Dendritic cell treated with granulocyte-macrophage colony-stimulating factor and Interleukin-4, amounts not matched to agents 40 ng/mL and 50 ng/mL, for 4 days (primary cell): ENCODE measurements at regions not wholly inside any gene's neighbourhood (a gene's known extent, or its start where the extent isn't known, plus 50 kb on each side); places are given as distances from the start of the nearest gene placed in this dataset.
"Not testable (repeated sequence)": the region's sequence is repeated elsewhere in the genome, so short reads cannot be mapped to it uniquely, and the experiment has no call there.

Source experiments
- H3K27ac Mint-ChIP-seq: one replicate; pipeline ENCODE4 v1.8.0; 2022; ENCODE audit warnings: mild to moderate bottlenecking, mixed read lengths
- H3K27me3 Mint-ChIP-seq: one replicate; pipeline ENCODE4 v1.8.0; 2022; ENCODE audit warnings: mild to moderate bottlenecking, mixed read lengths
- H3K36me3 Mint-ChIP-seq: one replicate; pipeline ENCODE4 v1.8.0; 2022; ENCODE audit warnings: low read depth, mixed read lengths
- H3K4me1 Mint-ChIP-seq: one replicate; pipeline ENCODE4 v1.8.0; 2022; ENCODE audit warnings: low read depth, mixed read lengths
- H3K4me3 Mint-ChIP-seq: one replicate; pipeline ENCODE4 v1.8.0; 2022; ENCODE audit warnings: mild to moderate bottlenecking, moderate library complexity, mixed read lengths
- H3K9me3 Mint-ChIP-seq: one replicate; pipeline ENCODE4 v1.8.0; 2022; ENCODE audit warnings: mixed read lengths
- intact Hi-C: fragments of 100-400 bp; cut with micrococcal nuclease; formaldehyde crosslinking; loops from one replicate; pipeline ENCODE4 v1.15.0; 2022

DNA sequence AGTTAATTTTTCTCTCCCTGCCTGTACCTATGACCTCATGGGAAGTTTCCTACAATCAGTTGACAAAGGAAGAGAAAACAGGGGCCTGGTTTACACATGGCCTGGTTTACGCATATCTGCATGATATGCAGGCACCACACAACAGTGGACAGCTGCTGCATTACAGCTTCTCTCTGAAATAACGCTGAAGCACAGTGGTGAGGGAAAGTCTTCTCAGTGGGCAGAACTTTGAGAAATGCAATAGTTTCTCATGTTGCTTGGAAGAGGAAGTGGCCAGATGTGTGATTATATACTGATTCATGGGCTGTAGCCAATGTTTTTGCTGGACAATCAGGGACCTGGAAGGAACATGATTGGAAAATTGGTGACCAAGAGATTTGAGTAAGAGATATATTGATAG, 324.1 kb upstream of the GOT2 start:
- Mint-ChIP-seq H3K27ac (no peak overlapping the region), H3K9me3 (no peaks in the 10 kb centered on the region), H3K36me3 (no peaks in the 10 kb centered on the region), H3K4me1 (peaks cover 19% of the 10 kb centered on the region), H3K4me3 (no peak overlapping the region), H3K27me3 (no peaks in the 10 kb centered on the region)
- intact Hi-C loops, result no loop called here

DNA sequence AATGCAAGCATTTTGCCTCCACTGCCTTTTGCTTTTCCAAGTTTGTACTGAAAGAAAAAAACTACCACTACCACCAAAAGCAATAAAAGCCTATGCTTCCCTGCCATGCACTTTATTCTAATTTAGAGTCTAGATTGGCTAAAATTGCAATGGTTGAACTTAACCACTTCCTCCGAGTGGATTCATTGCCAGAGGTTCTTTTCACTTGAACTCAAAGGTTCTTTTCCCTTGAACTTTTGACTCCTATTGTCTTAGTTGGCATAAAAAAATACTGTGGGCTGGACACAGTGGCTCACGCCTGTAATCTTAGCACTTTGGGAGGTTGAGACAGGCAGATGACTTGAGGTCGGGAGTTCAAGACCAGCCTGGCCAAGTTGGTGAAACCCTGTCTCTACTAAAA, 319.8 kb upstream of the GOT2 start:
- Mint-ChIP-seq H3K4me1 (peaks cover 14% of the 10 kb centered on the region), H3K4me3 (no peak overlapping the region), H3K9me3 (no peaks in the 10 kb centered on the region), H3K27me3 (no peaks in the 10 kb centered on the region), H3K27ac (no peak overlapping the region), H3K36me3 (no peaks in the 10 kb centered on the region)
- intact Hi-C loops, result no loop called here

DNA sequence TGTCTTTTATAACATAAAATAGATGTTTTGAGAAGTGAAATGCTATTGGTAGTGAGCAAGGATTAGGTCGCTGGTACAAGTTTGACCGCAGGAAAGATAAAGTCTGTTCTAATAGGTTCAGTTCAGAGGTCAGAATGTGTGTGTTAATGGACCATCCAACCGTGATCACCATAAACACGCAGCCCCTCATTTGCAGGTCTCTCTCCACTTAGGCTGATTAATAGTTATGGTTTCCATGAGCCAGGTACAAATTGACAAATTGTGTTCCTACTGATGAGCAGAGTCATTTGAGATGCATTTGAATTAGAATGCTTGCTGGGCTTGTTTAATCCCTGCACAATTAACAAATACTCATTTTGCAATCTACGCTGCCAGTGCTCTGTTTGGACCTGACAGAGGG, 318.1 kb upstream of the GOT2 start:
- no peaks in the 10 kb centered on the region for H3K27me3 Mint-ChIP-seq
- intact Hi-C loops, result no loop called here
- peaks cover 1% of the 10 kb centered on the region for H3K4me1 Mint-ChIP-seq
- H3K27ac Mint-ChIP-seq, result no peak overlapping the region
- no peaks in the 10 kb centered on the region for H3K36me3 Mint-ChIP-seq
- no peaks in the 10 kb centered on the region for H3K9me3 Mint-ChIP-seq
- no peak overlapping the region for H3K4me3 Mint-ChIP-seq

- Mint-ChIP-seq H3K27me3 (no peaks in the 10 kb centered on the region), H3K9me3 (no peaks in the 10 kb centered on the region), H3K27ac (no peak overlapping the region), H3K4me1 (peaks cover 9% of the 10 kb centered on the region), H3K36me3 (no peaks in the 10 kb centered on the region), H3K4me3 (no peak overlapping the region)
- intact Hi-C loops, result no loop called here
These were observed 314.8 kb upstream of the GOT2 start for GRCh38 chr16:59048876-59049275.

GRCh38 chr16:59047114-59047513, 313.0 kb upstream of the GOT2 start:
- Mint-ChIP-seq H3K9me3 (no peaks in the 10 kb centered on the region), H3K36me3 (no peaks in the 10 kb centered on the region), H3K4me3 (no peak overlapping the region), H3K4me1 (peaks cover 18% of the 10 kb centered on the region), H3K27me3 (no peaks in the 10 kb centered on the region), H3K27ac (no peak overlapping the region)
- intact Hi-C loops, result no loop called here

- intact Hi-C loops, result no loop called here
- Mint-ChIP-seq H3K27me3 (no peaks in the 10 kb centered on the region), H3K9me3 (no peaks in the 10 kb centered on the region), H3K36me3 (no peaks in the 10 kb centered on the region), H3K4me1 (peaks cover 24% of the 10 kb centered on the region), H3K4me3 (no peak overlapping the region), H3K27ac (no peak overlapping the region)
These were observed 312.2 kb upstream of the GOT2 start for GRCh38 chr16:59046335-59046734.

- Mint-ChIP-seq H3K27ac (no peak overlapping the region), H3K36me3 (no peaks in the 10 kb centered on the region), H3K27me3 (no peaks in the 10 kb centered on the region), H3K9me3 (no peaks in the 10 kb centered on the region), H3K4me3 (no peak overlapping the region), H3K4me1 (peaks cover 24% of the 10 kb centered on the region)
- intact Hi-C loops, result no loop called here
These were observed 311.4 kb upstream of the GOT2 start for GRCh38 chr16:59045501-59045900.

GRCh38 chr16:59044616-59045015, 310.5 kb upstream of the GOT2 start:
- no peak overlapping the region for H3K4me3 Mint-ChIP-seq
- H3K4me1 Mint-ChIP-seq, result peaks cover 26% of the 10 kb centered on the region
- intact Hi-C loops, result no loop called here
- no peaks in the 10 kb centered on the region for H3K36me3 Mint-ChIP-seq
- H3K9me3 Mint-ChIP-seq, result no peaks in the 10 kb centered on the region
- no peak overlapping the region for H3K27ac Mint-ChIP-seq
- no peaks in the 10 kb centered on the region for H3K27me3 Mint-ChIP-seq

- Mint-ChIP-seq H3K9me3 (no peaks in the 10 kb centered on the region), H3K27me3 (no peaks in the 10 kb centered on the region), H3K4me3 (no peak overlapping the region), H3K4me1 (peaks cover 32% of the 10 kb centered on the region), H3K36me3 (no peaks in the 10 kb centered on the region), H3K27ac (no peak overlapping the region)
- intact Hi-C loops, result no loop called here
These were observed 308.2 kb upstream of the GOT2 start for GRCh38 chr16:59042301-59042700.

GRCh38 chr16:59039066-59039720, 305.1 kb upstream of the GOT2 start:
- intact Hi-C loops, result no loop called here
- peaks cover 23% of the 10 kb centered on the region for H3K4me1 Mint-ChIP-seq
- no peaks in the 10 kb centered on the region for H3K27me3 Mint-ChIP-seq
- no peak overlapping the region for H3K27ac Mint-ChIP-seq
- H3K4me3 Mint-ChIP-seq, result no peak overlapping the region
- H3K36me3 Mint-ChIP-seq, result no peaks in the 10 kb centered on the region
- peaks cover 15% of the 10 kb centered on the region for H3K9me3 Mint-ChIP-seq

GRCh38 chr16:59030923-59031485, 296.9 kb upstream of the GOT2 start:
- Mint-ChIP-seq H3K27me3 (no peaks in the 10 kb centered on the region), H3K27ac (no peak overlapping the region), H3K4me3 (no peak overlapping the region), H3K9me3 (peaks cover 15% of the 10 kb centered on the region), H3K4me1 (no peaks in the 10 kb centered on the region), H3K36me3 (no peaks in the 10 kb centered on the region)
- intact Hi-C loops, result no loop called here

GRCh38 chr16:59021751-59022150, 287.6 kb upstream of the GOT2 start:
- Mint-ChIP-seq H3K9me3 (peaks cover 20% of the 10 kb centered on the region), H3K36me3 (no peaks in the 10 kb centered on the region), H3K27me3 (no peaks in the 10 kb centered on the region), H3K27ac (no peak overlapping the region), H3K4me3 (no peak overlapping the region), H3K4me1 (no peaks in the 10 kb centered on the region)
- intact Hi-C loops, result no loop called here

- no peak overlapping the region for H3K4me3 Mint-ChIP-seq
- intact Hi-C loops, result no loop called here
- H3K36me3 Mint-ChIP-seq, result no peaks in the 10 kb centered on the region
- no peaks in the 10 kb centered on the region for H3K4me1 Mint-ChIP-seq
- H3K27ac Mint-ChIP-seq, result no peak overlapping the region
- H3K27me3 Mint-ChIP-seq, result no peaks in the 10 kb centered on the region
- peaks cover 18% of the 10 kb centered on the region for H3K9me3 Mint-ChIP-seq
These were observed 279.8 kb upstream of the GOT2 start for GRCh38 chr16:59013930-59014329.

DNA sequence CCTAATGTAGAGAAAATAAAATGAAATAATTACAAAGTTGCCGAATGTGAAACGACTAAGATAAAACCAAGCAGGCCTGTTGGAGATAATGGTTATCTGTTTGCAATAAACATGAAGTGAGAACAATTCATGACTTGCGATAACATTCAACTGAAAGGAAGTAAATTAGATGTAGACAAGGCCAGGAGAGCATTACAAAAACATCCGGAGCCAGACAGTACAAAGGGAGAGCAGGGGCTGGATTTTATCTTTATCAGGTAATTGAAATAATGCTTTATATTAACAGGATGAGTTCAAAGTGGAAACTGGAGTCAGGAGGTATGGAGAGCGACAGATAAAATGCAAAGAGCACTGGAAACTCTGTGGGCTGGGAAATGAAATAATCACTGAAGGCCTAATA, 265.6 kb upstream of the GOT2 start:
- Mint-ChIP-seq H3K36me3 (no peaks in the 10 kb centered on the region), H3K4me3 (no peak overlapping the region), H3K4me1 (no peaks in the 10 kb centered on the region), H3K27ac (no peak overlapping the region), H3K27me3 (no peaks in the 10 kb centered on the region), H3K9me3 (no peaks in the 10 kb centered on the region)
- intact Hi-C loops, result no loop called here

DNA sequence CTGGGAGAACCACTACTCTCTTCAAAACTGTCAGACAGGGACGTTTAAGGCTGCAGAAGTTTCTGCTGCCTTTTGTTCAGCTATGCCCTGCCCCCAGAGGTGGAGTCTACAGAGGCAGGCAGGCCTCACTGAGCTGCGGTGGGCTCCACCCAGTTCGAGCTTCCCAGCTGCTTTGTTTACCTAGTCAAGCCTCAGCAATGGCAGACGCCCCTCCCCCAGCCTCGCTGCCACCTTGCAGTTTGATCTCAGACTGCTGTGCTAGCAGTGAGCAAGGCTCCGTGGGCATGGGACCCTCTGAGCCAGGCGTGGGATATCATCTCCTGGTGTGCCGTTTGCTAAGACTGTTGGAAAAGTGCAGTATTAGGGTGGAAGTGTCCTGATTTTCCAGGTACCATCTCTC, 258.6 kb upstream of the GOT2 start:
- intact Hi-C loops, H3K4me3 Mint-ChIP-seq, H3K9me3 Mint-ChIP-seq, H3K36me3 Mint-ChIP-seq, H3K4me1 Mint-ChIP-seq, H3K27ac Mint-ChIP-seq, H3K27me3 Mint-ChIP-seq: not testable (repeated sequence)
